ENCODE measurements at regions not wholly inside any gene's neighbourhood (a gene's known extent, or its start where the extent isn't known, plus 50 kb on each side); places are given as distances from the start of the nearest gene placed in this dataset.

DNA sequence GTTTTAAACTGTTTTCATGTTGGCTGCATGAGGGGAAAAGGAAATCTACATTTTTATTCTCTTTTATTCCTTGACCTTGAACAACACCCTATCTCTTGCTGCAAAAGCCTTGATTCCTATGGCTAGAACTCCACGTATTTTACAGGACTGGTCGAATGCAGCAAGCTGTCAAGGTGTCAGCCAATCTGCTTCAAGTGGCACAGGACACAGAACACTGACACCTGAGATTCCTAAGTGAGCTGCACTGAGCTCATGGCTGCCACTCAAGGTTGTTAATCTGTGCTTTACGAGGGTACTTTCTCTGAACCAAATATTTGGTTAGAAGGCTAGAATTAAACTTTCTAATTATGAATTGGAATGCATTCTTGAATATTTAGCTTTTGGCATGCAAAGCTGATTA lies 349.7 kb upstream of the COBL start:
- DNase-seq (ENCODE audit: low spot score), result no peak

DNA sequence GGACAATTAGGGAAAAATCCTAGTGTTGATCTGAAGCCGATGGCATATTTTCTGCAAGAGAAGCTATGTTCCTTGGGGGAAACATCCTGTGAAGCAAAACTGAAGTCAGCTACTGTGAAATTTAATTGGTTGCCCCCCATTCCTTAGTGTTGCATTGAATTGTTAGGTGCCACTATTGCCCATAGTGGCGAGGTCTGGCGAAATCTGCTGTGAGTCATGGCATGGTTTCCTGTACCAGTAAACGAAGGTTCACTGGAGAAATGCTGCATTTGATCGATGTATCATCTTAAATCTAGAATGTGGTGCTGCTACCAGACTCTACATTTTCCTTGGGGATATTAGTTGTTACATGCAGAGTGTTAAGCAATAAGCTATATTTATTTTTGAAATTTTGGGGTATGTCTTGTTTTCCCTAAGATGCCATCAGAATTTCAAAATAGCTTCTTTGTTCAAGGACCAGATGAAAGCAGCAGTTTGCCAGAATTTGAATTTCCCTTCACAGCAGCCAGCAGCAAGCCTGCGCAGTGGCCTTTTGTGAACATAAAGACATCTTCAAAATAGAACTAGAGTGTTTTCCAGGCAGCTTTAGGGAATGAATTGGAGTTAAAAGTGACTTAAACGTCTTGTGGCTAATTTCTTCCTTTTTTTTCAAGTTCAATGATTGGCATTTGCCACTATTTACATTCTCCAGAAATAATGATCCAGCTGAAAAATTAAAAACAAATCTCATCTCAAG lies 348.6 kb upstream of the COBL start:
- DNase-seq (ENCODE audit: low spot score), result no peak

DNA sequence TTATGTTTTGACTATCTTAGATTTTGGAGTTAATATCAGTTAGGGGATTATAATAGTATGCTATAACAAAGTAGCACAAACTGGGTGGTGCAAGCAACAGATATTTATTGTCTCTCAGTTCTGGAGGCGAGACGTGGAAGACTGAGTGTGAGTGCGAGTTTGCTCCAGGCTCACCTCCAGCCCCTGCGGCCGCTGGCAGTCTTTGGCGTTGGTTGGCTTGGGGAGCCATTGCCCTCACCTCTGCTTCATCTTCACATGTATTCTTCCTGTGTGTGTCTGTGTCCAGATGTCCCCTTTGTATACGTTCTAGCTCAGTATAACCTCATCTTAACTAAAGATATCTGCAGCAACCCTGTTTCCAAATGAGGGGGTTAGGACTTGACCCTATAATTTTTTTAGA lies 343.9 kb upstream of the COBL start:
- no peak for DNase-seq (ENCODE audit: low spot score)

DNA sequence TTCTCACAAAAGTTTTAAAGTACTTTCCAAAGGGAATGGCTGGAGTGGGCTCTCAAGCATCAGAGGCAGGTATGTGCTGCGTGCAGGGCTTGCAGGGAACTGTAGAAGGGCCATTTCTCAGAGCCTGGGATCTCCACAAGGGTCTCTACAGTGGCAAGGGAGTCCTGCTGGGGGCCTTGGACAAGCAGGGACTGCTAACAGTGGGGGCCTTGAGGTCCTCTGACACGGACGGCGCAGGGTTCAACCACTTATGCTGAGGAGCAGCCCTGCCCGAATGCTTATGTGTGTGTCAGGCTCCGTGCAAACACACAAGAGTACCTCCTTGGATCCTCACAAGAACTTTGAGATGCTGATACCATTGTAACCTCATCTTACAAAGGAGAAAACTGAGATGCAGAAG lies 342.1 kb upstream of the COBL start:
- no peak for DNase-seq (ENCODE audit: low spot score)

DNA sequence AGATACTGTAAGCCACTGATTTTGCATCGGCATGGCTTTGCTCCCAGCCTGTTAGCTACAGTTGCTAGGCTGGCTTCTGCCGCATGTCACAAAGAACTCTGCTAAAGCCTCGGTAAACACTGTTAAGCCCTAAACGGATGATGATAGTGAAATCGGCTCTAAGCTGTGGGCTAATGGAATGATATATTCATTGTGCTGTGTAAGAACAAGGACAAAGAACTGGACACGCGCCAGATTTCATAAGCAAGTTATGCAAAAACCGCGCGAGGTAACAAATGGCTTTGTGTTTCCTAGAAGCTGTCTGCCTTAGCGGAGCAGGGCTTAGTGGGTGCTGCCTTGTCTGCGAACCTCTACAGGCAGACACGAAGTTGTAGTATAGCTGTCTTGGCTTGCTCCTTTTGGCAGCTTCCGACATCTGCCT lies 331.3 kb upstream of the COBL start:
- no peak for DNase-seq (ENCODE audit: low spot score)

DNA sequence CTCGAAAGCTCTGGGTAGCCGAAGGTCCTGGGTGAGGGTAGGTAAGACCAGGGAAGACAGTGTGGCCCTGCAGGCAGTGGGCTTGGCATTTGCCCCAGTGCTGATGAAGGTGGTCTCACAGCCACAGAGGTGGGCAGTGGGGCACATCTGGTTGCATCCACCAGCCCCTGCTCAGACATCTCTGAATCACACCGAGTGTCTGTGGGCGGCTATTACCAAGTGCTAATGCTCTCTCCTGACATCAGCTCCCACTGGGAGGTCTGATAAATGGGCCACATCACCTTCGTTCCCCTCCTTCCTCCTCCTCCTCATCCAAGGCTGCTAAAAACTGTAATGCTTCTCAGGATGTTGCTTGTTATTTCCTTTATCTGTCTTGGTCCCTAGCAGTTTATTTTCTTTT lies 330.9 kb upstream of the COBL start:
- DNase-seq (ENCODE audit: low spot score), result no peak

DNA sequence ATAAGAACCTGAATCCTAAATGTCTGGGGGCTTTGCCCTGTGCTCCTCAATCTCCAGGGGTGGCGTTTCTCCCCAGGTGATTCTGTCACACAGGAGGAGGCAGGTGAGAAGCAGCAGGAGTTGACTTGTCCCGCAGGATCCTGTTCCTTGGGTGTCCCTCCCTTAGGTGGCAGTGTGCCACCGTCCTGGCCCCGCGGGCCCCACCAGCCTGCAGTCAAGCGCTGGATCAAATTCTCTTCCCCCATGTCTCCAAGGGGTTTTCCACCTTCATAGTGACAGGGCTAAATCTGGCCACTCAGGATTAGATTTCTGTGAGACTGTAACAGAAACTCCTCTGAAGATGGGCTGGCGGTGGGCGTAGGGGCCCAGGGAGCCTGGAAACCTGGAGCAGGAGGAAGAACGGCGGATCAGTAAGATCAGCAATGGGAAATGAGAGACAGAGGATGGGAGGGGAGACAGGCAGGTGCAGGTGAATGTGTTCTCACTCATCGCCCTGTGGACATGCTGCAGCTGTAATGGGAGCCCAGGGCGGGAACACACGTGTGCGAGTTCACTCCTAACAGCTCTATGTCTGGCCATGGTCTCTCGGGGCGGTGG lies 329.2 kb upstream of the COBL start:
- DNase-seq (ENCODE audit: low spot score), result no peak

DNA sequence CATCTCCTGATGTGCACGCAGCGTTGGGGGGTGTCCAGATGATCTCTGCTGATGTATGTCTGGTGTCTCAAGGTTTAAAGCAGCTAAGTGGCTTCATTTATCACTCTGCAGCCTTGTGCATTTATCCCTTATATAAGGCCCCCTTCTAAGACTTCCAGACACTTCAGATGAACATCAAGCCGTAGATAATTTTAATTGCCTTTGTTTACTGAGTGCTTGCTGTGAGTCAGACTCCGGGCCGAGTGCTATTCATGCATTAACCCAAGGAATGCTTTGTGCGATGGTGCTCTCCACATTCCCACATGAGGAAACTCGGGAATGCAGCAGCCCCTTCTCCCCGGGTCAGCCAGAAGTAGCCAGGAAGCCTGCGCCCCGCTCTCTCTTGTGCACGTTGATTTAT lies 328.6 kb upstream of the COBL start:
- no peak for DNase-seq (ENCODE audit: low spot score)

DNA sequence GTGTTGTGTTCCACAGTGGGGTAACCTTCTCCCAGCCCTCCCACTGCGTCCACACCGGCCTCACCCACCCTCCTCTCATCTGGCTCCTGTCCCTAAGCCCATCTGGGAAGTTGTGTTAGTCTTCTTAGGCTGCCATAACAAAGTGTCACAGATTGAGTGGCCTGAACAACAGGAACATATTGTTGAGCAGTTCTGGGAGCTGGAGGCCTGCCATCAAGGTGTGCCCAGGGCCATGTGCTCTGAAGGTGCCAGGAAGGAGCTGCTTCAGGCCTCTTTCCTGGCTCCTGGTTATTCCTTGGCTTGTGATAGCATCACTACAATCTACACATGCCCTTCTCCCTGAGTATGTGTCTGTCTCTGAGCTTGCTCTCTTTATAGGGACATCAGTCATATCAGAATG lies 327.6 kb upstream of the COBL start:
- no peak for DNase-seq (ENCODE audit: low spot score)

DNA sequence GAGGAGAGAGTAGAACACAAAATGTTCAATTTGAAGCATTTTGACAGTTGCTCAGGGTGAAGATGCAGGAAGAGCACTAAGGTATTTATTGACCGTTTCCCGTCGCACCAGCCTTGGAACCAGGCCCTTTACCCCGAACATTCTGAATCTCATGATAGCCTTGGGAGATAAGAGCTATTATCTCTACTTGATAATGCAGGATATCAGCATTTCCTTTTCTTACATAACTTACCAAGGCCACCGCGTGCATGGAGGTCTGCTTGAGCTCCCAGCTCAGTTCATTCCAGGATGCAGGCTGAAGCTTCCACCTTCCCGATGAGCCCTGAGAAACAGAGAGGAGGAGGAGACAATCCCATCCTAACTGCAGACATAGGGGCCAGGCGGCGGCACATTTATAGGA lies 324.2 kb upstream of the COBL start:
- DNase-seq (ENCODE audit: low spot score), result no peak

DNA sequence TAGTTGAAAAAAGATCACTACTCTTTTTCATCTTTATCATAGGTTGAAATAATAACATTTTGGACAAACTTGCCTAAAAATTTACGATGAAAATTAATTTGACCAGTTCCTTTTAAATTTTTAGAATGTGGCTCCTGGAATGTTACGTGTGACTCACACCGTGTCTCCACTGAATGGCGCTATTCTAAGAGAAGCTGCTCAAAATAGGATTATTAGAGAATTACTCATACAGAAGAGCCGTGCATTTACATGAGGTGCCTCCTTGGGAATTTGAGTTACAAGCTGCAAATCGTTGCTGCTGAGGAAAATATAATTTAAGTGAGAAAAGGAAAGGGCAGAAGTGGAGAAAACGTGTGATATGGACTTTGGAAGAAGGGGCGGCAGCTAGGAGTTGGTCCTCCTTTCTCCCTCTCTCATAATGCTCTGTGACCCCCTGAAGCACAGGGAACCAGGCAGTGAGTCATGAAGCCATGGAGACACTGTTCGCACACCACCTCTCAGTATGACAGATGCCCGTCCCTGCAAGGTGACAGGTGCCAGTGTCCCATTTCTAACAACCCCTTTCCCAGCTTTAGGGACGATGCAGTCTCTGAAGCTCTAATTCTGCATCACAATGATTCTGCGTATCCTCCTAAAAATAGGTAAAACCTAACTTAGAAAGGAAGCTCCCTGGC lies 323.2 kb upstream of the COBL start:
- DNase-seq (ENCODE audit: low spot score), result no peak

DNA sequence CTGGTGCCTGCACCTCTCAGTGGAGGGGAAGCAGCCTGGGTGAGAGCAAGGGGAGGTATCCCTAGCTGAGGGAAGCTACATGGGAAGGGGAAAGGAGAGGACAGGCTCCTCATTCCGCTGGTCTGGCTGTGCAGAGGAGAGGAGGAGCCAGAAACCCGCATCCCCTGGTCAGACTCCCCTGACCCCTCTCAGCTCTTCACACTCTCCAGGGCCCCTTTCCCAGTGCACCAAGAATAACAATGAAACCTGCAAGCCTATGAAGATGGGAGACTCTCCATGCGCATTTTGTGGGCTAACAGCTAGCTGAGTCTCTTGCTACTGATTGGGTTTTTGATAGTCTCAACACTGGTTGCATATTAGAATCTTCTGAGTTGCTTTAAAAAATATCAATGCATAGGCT lies 319.9 kb upstream of the COBL start:
- no peak for DNase-seq (ENCODE audit: low spot score)

DNA sequence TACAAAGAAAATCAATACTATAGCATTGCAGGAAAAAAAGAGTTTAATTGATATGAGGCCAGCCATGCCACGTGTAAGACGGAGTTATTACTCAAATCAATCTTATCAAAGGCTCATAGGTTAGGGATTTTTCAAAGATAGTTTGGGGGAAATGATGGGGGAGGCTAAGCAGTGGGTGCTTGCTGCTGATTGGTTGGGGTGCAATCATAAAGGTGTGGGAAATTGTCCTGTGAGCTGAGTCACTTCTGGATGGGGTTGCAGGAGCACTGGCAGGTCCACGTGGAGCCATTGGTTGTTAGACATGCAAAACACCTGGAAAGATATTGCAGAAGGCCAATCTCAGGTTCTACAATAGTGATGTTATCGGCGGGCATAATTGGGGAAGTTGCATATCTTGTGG lies 319.2 kb upstream of the COBL start:
- no peak for DNase-seq (ENCODE audit: low spot score)

DNA sequence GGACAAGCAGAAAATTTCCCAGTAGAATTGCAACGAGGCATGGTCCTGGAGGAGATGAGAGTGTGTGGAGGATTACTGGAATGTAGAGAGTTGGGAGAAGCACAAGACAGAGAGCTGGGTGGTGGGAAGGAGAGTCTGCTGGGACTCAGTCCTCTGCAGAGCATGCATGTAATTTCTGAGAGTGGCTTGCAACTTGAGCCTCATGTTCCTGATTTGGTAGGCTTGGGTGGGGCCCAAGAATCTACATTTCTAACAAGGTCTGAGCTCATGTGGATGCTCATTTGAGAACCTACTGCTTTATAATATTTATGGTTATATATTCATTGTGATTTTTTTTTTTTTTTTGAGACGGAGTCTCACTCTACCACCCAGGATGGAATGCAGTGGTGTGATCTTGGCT lies 317.9 kb upstream of the COBL start:
- DNase-seq (ENCODE audit: low spot score), result no peak

DNA sequence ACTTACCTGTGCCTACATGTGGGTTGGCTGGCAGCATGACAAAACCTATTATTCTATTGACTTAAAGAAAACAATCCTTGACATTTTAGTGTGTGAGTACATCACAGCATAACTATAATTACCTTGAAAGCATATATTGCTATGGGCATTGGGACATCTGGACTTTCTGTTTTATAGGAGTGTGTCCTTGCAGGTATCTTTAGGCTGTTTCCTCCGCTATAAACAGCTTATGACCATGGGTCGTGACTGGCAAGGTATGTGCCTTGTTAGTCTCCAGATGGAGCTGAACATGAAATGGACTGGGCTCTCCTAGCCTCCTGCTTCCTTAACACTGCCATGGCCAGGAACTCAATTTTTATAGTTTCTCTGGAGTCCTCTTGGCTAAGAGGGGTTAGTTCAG lies 317.4 kb upstream of the COBL start:
- DNase-seq (ENCODE audit: low spot score), result no peak

DNA sequence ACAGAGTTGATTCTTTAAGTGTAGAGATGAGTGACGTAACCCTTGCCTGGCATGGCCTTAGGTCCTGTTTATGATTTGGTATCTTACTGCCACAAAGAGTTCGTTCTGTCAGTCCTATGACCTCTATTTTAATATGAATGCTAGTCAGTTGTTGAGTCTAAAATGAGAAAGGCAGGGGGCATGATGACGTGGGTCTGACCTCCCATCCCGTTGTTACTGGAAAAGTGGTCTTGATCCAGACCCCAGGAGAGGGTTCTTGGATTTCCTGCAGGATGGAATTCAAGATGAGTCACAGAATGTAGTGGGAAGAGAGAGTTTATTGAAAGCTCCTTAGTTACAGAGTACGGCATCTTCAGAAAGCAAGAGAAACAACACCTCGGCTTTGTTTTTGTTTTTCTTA lies 317.0 kb upstream of the COBL start:
- no peak for DNase-seq (ENCODE audit: low spot score)

DNA sequence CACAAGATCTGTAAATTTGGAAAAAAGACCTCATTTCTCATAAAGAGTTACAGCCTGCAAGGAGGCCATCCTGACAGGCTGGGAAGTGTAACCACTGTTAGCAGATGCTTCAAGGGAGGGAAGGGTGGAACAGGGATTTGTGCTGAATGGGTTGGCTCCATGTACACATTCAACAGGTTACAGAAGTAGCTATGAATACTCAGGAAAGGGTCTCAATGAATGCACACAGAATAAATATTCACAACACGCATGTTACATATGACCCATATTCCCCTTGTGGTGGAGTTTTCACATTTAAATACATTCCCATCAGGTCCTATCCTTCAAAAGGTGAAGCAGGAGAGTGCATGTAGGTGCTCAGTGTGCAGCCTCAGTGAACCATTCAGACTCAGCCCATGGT lies 316.4 kb upstream of the COBL start:
- no peak for DNase-seq (ENCODE audit: low spot score)

DNA sequence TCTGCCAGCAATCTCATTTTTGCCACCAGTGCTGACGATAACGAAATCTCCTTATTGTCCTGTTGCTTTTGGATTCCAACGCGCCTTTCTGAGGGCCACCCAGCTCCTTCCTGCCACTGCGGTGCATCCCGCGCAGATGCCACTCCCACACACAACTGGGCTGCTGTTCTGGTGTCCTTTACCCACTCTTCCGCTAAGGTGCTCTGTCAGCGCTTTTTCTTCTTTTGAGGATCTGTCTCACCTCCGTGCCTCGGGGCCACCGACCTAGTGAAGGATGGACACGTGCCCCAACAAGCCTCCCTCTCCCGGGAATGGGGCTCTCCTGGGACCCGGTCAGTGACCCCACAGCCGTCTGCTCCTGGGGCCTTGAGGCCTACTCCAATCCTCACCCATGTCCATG lies 314.3 kb upstream of the COBL start:
- DNase-seq (ENCODE audit: low spot score), result no peak

DNA sequence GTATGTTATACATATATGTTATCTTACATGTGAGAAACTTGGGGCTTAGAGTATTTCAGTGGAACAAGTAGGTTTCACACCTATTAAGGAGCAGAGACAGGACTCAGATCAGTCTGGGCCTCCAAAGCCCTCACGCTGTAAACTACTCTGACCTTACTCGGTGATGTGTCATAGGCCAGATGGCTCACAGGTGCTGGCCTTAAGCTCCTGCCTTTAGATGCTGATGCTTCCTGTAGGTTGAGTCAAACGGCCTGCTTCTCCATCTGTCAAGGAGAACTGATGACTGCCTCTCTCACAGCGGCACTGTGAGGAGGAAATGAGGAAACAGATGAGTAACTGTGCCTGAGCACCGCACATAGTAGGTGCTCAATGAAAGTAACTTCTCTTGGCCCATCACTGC lies 312.6 kb upstream of the COBL start:
- no peak for DNase-seq (ENCODE audit: low spot score)

DNA sequence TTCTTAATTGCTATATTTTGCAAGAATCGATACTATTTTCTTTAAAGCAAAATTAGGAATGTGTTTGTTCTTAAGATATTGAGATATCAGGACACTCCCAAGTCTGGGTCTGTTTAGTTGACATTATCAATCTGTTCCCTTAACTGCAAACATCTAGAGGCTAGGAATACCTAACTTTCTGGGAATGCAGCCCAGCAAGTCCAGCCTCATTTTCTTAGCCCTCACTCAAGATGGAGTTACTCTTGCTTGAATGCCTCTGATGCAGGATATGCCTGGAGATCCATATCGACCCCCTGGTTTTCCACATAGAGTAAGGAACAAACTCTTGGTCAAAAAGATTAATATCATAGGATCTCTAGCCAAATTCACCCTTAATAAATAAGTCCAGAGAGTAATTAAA lies 305.3 kb upstream of the COBL start:
- DNase-seq (ENCODE audit: low spot score), result no peak

DNA sequence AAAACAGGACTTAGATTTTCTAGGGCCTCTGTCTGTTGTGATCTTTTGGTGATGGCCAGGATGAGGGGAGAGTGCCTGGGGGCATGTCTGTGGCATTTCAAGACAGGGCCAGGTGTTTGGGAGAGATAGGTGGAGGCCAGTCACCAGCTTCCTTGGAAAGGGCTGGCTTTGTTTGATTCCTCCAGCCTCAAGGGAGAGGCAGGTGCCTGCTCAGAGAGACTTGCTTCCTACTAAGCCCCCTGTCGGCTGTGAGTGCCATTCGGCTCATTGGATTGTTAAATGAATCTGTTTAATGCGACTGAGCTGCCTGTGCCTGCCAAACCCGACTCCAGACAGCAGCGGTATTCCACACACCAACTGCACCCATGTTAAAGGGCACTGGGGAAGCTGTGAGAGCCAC lies 304.1 kb upstream of the COBL start:
- no peak for DNase-seq (ENCODE audit: low spot score)

DNA sequence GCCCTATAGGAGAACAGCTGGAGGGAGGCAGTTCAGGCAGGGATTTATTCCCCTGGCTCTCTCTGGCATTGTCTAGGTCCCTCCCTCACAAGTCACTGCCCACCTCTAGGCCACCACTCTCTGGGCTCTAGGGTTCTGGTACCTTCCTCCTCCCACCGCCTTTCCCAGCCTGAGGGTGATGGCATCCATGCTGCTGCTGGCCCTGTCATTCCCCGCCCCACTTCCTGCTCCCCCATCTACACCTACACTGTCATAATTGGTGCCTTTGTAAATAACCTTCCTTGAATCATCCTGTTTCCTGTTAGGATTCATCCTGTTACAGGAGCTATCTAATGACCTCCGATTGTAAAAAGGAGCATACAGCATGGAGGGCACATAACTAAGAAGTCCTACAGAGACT lies 303.3 kb upstream of the COBL start:
- DNase-seq (ENCODE audit: low spot score), result no peak

DNA sequence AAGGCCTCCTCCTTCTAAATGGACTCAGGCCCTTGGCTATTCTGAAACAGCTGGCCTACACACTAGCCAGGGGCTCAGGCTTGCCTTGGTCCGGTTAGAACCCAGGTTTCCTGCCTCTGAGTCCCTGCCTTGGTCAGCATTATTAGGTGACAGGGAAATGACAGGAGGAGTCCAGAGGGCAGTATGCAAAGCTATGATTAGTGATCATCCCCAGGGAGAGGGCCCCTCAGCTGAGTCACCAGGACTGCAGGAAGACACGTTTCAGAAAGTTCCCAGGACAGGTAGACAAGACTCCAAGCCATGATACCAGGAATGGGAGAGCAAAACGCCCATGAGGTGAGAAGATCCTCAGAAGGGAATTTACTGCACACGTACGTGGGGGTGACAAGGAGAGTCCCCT lies 301.1 kb upstream of the COBL start:
- no peak for DNase-seq (ENCODE audit: low spot score)

DNA sequence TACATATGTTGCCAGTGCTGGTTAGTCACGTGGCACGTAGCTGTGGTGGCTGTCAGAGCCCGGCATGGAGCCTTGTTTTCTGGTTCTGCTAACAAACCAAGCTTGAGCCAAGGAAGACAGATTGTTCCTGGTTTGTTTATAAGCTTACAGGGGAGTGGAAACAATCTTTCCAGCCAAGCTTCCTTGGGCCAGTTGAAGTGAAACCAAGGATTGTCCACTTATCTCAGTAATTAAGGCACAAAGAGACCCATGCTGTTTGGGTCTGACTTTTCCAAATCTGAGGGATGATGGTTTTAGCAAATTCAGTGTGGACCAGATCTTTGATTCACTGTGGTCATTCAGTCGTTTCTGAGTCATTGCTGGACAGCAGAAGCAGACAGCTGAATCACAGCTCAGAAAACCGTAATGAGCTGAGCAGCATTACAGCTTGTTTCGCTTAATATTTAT lies 297.3 kb upstream of the COBL start:
- DNase-seq (ENCODE audit: low spot score), result no peak
